ENCODE measurements at regions not wholly inside any gene's neighbourhood (a gene's known extent, or its start where the extent isn't known, plus 50 kb on each side); places are given as distances from the start of the nearest gene placed in this dataset.

DNA sequence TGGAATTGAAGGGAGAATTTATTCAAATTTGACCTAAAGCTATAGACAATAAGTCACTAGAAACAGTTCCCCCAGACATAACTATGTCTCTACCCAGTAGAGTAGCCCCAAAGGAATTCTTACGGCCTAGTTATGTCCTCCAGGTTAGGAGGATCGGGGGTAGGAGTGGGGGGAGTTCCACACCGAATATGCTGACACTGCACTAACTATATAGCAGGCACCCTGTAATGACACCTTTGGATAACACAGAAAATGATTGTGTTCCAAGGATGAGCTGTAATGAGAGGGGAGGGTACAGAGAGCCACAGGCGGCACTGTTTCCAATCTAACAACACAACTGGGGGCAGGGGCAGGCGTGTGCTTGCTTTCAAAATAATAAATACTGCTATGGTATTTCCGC, 376.2 kb upstream of the RORA start:
- DNase-seq = no peak
- Histone ChIP-seq H3K27ac (no peak overlapping the region), H3K27me3 (no peaks in the 10 kb centered on the region), H3K4me3 (no peak overlapping the region), H3K4me1 (no peaks in the 10 kb centered on the region), H3K36me3 (no peaks in the 10 kb centered on the region), H3K9me3 (no peaks in the 10 kb centered on the region)
- intact Hi-C loops (cut with DNase I; ENCODE audit: low total_unique reads) = no loop called here
- TF ChIP-seq CTCF (IDR thresholded peaks at IDR 0.05) = no peak
- no peak for TF ChIP-seq POLR2A (IDR thresholded peaks at IDR 0.05)

DNA sequence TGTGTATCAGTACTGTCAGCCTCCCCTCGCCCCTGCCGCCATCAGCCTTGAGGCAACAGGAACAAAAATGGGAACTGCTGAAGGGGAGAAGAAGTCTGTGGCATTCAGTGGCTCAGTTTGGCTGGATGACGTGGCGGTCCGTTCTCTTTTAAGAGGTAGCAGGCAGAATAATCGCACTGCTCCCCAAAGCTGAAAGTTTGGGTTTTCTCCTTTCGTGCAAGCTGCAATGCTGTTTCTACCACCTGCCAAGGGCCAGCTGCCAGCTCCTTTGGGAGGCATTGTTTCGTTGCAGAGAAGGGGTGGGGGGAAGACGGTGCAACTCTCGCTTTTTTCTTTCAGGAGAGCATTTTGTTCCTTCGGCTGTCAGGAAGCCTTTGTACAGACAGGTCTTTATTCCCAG, 369.6 kb upstream of the RORA start:
- Histone ChIP-seq H3K36me3 (no peaks in the 10 kb centered on the region), H3K27ac (no peak overlapping the region), H3K27me3 (no peaks in the 10 kb centered on the region), H3K9me3 (no peaks in the 10 kb centered on the region), H3K4me3 (no peak overlapping the region), H3K4me1 (no peaks in the 10 kb centered on the region)
- no peak for DNase-seq
- TF ChIP-seq POLR2A (IDR thresholded peaks at IDR 0.05) = no peak
- intact Hi-C loops (cut with DNase I; ENCODE audit: low total_unique reads) = no loop called here

DNA sequence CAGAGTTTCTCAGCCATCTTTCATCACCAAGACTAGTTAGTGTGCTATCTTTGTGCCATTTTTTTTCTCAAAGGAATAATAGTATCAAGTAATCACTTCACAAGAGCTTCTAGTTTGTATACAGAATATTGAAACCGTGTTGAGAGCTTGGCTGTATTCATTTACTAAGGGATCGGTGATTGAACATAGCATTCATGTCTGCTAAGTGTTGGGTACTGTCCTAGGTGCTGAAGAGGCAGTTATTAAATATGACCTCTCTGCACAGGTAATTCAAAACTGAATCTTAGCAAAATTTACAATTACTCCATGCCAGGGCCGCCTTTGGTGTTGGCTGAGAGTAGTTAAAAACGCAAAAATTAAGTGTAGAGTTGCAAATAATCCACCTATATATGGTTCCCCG, 355.3 kb upstream of the RORA start:
- no peak for DNase-seq
- no peak overlapping the region for H3K27ac ChIP-seq
- intact Hi-C loops (cut with DNase I; ENCODE audit: low total_unique reads) = no loop called here
- TF ChIP-seq POLR2A (IDR thresholded peaks at IDR 0.05) = no peak
- no peak for TF ChIP-seq CTCF (IDR thresholded peaks at IDR 0.05)
- no peak overlapping the region for H3K4me3 ChIP-seq
- no peaks in the 10 kb centered on the region for H3K9me3 ChIP-seq
- H3K27me3 ChIP-seq = no peaks in the 10 kb centered on the region
- H3K36me3 ChIP-seq = no peaks in the 10 kb centered on the region
- no peaks in the 10 kb centered on the region for H3K4me1 ChIP-seq

- DNase-seq = no peak
- no peaks in the 10 kb centered on the region for H3K9me3 ChIP-seq
- no peaks in the 10 kb centered on the region for H3K4me1 ChIP-seq
- H3K4me3 ChIP-seq = no peak overlapping the region
- H3K27me3 ChIP-seq = no peaks in the 10 kb centered on the region
- TF ChIP-seq POLR2A (IDR thresholded peaks at IDR 0.05) (no peak), CTCF (IDR thresholded peaks at IDR 0.05) (no peak)
- no peaks in the 10 kb centered on the region for H3K36me3 ChIP-seq
- intact Hi-C loops (cut with DNase I; ENCODE audit: low total_unique reads) = no loop called here
- no peak overlapping the region for H3K27ac ChIP-seq
These were observed 353.0 kb upstream of the RORA start for GRCh38 chr15:61582092-61582491.

GRCh38 chr15:61575597-61575996, 346.5 kb upstream of the RORA start:
- no peaks in the 10 kb centered on the region for H3K27me3 ChIP-seq
- no peak overlapping the region for H3K4me3 ChIP-seq
- H3K4me1 ChIP-seq = no peaks in the 10 kb centered on the region
- H3K27ac ChIP-seq = no peak overlapping the region
- intact Hi-C loops (cut with DNase I; ENCODE audit: low total_unique reads) = no loop called here
- TF ChIP-seq POLR2A (IDR thresholded peaks at IDR 0.05) (no peak), CTCF (IDR thresholded peaks at IDR 0.05) (no peak)
- H3K36me3 ChIP-seq = no peaks in the 10 kb centered on the region
- no peaks in the 10 kb centered on the region for H3K9me3 ChIP-seq
- DNase-seq = no peak

GRCh38 chr15:61571026-61571425, 341.9 kb upstream of the RORA start:
- DNase-seq = no peak
- Histone ChIP-seq H3K27me3 (no peaks in the 10 kb centered on the region), H3K9me3 (no peaks in the 10 kb centered on the region), H3K36me3 (no peaks in the 10 kb centered on the region), H3K4me1 (no peaks in the 10 kb centered on the region), H3K4me3 (no peak overlapping the region), H3K27ac (no peak overlapping the region)
- no peak for TF ChIP-seq POLR2A (IDR thresholded peaks at IDR 0.05)
- TF ChIP-seq CTCF (IDR thresholded peaks at IDR 0.05) = no peak
- intact Hi-C loops (cut with DNase I; ENCODE audit: low total_unique reads) = no loop called here

Measured in uterus (tissue), 3 donors.